Ammon's horn (tissue), 1 donor: ENCODE measurements at regions not wholly inside any gene's neighbourhood (a gene's known extent, or its start where the extent isn't known, plus 50 kb on each side); places are given as distances from the start of the nearest gene placed in this dataset.
A peak's percentile ranks its signal among the peaks of the same experiment; 100 is the strongest.
"Not testable (repeated sequence)": the region's sequence is repeated elsewhere in the genome, so short reads cannot be mapped to it uniquely, and the experiment has no call there.

Experiments used
- DNase-seq: peaks from one replicate; pipeline ENCODE4 v3.0.0-alpha.2; 2016; ENCODE audit warnings: low spot score

DNA sequence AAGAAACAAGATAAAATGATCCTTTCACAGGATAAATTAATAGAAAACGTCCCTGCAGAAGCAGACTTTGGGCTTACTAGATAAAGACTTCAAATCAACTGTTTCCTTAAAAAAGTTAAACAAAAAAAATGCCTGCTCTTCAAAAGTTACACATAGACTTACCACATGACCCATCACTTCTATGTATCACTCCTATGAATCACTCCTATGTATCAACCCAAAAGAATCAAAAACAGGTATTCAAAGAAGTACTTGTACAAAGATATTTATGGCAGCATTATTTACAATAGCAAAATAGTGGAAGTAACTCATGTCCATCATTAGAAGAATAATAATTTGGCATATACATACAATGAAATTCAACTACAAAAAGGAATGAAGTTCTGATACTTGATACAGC, 56.3 kb upstream of the PRDM9 start:
- no peak for DNase-seq

DNA sequence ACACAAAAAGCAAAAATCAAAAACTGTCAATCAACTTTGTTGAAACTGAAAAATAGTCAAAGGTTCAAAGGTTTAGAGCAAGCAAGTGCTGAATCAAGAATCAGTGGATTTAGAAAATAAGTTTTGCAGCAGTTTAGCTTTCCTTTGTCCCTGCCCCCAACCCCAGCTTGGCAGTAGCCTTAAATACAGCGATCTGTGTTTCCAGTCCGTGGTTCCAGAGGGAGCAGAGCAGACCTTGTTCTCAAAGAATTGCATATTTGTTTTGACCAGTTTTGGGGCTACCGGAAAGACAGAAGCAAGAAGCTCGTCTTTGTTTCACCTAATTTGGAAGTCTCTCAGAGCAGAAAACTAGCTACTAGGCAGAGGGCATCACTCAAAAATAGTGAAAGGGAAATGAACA, 57.2 kb upstream of the PRDM9 start:
- no peak for DNase-seq

DNA sequence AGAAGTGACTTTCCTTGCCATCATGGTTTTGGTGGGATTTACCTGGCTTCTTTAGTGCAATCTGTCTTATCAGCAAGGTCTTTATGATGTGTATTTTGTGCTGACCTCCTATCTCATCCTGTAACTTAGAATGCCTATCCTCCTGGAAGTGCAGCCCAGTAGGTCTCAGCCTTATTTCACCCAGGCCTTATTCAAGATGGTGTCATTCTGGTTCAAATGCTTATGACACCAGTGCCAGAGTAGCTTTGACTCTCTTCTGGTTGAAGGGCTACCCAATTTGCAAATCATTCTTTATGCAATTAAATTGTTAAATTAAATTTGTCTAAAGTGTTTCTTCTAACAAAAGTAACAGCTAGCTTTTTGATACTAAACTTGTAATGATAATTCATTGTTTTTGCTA, 58.8 kb upstream of the PRDM9 start:
- DNase-seq, result no peak

GRCh38 chr5:23446424-23446823, 61.0 kb upstream of the PRDM9 start:
- DNase-seq, result no peak

DNA sequence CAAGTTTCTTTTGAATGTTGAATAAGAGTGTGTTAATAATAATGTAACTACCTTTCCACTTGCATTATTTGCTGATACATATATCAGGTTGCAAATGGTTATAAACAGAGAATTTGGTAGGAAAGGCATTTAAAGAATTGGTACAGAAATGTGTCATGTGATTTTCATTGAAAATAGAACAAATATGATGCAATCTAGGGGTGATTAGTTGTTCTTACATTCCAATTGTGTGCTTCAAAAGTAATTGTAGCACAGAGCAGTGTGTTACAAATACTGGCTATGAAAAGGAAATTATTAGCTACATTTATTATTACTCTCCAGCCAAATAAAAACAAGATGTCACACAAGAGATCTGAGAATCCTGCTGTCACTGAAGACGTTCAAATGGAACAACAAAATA, 61.8 kb upstream of the PRDM9 start:
- no peak for DNase-seq

DNA sequence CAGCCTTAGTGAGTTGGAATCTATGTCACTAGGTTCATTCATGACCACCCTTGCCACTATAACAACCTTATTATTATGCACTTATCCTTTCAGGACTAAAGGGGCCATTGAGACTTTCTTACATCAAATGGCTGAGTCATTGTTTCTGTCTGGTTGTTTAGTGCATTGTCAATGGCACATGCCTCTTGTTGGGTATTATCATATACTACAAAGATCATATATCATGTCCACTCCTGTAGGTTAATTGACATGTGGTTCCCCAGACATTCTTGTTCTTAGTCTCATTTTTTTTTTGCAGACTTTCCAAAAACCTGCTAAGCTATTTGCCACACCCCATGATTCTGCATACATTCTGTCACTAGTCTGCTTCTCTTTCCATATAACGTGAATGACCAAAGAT, 66.7 kb upstream of the PRDM9 start:
- DNase-seq, result no peak

DNA sequence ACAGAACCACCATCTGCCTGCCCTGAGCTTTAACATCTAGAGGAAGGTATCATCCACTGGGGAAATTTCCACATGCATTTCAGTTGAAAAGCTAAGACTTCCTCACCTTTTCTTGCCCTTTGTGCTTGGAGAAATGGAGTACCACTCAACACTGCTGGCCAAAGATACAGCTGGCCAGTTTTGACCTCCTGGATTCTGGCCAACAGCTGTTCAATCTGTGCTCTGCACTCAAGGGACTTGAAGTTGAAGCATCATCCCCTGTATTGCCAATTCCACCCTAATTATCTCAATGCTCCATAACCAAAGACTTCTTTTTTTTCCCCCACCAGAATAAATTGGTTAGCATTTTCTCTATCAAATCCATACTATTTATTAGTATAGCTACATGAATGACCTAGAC, 70.4 kb upstream of the PRDM9 start:
- no peak for DNase-seq

DNA sequence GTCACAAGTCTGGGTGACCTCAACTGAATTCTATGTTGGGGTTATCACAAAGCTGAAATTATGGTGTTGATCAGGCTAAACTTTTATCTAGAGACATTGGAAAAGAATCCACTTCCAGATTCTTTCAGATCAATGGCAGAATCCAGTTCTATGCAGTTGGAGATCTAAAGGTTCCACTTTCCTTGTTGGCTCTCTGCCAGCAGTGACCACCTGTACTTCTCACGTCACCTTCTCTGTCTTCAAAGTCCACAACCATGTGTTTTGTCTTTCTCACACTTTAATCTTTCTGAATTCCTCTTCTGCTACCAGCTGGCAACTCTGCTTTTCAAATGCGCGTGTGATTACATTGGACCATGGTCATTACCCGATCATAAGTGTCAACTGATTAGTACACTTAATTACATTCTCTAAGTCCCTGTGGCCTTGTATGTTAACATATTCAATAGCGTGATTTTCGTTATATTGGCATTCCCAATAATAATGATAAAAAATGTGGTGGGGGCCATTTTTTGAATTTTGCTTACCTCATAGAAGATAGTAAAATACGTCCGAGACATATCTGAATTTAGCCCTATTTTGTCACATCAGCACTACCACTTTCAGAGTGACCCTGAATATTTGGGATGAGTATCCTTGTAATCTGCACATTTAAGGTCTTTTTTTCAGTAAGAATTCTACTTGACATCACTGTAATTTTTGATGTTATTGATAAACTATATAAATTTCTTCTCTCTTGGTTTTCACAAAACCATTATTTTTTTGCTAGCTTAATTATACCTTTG, 73.7 kb upstream of the PRDM9 start:
- DNase-seq, result no peak

GRCh38 chr5:23428705-23429104, 78.7 kb upstream of the PRDM9 start:
- DNase-seq, result no peak

DNA sequence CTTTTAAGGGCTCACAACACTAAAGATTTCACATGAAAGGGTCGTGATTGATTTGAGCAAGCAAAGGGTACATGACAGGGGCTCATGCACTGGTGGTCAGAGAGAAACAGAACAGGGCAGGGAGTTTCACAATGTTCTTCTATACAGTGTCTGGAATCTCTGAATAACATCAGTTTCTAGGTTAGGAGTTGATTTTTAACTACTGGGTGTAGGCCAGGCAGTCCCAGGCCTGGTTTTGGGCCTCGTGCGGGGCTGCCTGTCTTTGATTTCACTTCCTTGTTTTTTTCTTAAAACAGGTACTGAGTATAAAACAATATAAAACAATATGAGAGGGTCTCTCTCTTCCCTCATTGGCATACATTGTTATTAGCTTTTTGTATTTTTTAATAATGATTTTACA, 87.2 kb upstream of the PRDM9 start:
- DNase-seq, result not testable (repeated sequence)

GRCh38 chr5:23419115-23419514, 88.3 kb upstream of the PRDM9 start:
- DNase-seq, result no peak

GRCh38 chr5:23412515-23412914, 94.9 kb upstream of the PRDM9 start:
- DNase-seq, result no peak

DNA sequence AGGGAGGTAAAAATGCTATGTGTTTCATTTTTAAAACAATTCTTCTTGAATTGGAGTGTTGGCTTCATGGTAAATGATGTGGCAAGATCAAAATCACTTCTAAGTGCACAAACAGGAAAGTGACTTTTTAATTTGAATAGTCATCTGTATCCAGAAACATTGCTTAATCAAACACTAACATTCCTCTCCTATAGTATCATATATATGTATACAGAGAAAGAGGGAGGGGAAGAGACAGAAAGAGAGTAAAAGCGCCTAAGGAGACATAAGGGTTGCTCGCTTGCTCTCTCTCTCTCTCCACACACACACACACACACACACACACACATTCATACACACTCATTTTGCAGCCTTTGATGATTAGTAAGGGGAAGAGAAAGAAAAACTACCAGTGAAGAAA, 95.4 kb upstream of the PRDM9 start:
- no peak for DNase-seq

DNA sequence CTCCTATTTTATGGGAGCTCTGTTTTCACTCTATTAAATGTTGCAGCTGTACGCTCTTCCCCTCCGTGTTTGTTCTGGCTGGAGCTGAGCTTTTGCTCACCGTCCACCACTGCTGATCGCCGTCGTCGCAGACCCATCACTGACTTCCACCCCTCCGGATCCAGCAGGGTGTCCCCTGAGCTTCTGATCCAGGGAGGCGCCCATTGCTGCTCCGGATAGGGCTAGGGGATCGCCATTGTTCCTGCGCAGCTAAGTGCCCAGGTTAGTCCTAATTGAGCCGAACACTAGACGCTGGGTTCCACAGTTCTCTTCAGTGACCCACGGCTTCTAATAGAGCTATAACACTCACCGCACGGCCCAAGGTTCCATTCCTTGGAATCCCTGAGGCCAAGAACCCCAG, 96.2 kb upstream of the PRDM9 start:
- no peak for DNase-seq

DNA sequence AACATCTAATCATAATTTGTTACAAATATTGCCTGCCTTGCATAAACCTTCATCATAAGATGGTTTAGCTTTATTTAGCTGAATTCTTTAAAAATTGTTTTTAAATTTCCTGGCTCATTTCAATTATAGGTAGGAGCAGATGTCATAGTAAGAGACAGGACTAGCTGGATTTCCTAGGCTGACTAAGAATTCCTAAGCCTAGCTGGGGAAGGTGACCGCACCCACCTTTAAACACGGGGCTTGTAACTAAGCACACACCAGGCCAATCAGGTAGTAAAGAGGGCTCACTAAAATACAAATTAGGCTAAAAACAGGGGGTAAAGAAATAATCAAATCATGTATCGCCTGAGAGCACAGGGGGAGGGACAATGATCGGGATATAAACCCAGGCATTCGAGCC, 96.6 kb upstream of the PRDM9 start:
- DNase-seq, result not testable (repeated sequence)

GRCh38 chr5:23405316-23406068, 101.9 kb upstream of the PRDM9 start:
- DNase-seq, result no peak

- no peak for DNase-seq
Observed at GRCh38 chr5:23402585-23402984, 104.8 kb upstream of the PRDM9 start.

DNA sequence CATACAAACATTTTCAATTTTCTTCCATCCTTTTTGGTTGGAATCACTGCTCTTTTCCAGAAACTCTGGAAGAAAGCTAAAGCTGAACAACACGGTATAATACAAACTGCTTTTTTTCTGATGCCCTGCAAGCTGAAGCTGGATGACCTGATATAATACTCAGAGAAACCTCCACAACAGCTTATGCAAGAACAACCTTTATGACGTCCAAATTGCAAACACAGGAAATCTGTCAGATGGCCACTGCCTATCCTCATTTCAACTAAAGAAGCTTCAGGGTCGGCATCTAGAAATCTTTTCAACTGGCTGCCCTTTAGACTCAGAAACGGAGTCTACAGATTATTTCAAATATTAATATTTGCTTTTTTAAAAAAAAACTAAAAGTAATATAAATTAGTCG, 106.5 kb upstream of the PRDM9 start:
- no peak for DNase-seq

DNA sequence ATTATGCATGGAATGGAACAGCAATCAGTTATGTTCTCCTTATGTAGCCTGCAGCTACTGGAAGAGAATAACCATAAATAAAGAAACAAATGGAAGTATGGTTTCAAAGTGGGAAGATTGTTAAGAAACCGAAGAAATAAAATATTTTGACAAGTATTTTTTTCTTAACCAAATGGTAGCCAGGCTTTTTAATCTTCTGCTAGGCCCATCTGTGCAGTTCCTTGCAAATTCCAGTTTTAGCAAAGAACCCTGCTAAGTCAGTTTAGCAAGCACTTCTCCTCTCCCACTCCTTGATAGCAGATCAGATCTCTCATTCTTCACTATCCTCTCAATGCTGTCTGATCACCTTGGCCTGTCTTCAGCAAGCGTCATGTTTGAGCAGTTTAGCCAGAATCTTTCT, 111.1 kb upstream of the PRDM9 start:
- no peak for DNase-seq

- peak; percentile 24 for DNase-seq
Observed at GRCh38 chr5:23389291-23390101, 117.9 kb upstream of the PRDM9 start.

GRCh38 chr5:23385036-23385435, 122.4 kb upstream of the PRDM9 start:
- DNase-seq, result no peak

GRCh38 chr5:23372177-23372576, 135.2 kb upstream of the PRDM9 start:
- no peak for DNase-seq

DNA sequence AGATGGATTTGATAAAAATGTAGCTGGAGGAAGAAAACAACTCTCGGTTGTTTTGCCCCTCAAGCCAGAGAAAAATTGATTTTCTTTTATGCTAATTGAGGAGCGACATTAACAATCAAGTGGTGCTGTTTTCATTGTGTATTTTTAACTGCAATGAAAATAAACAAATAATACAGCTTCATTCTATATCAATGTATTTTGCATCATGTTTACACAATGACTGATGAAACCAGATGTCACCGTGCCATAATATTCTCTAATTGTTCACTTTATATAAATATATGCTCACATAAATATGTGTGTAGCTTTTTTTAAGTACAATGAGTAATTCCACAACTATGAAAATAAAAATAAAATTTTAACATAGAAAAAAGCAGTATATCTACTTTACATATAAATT, 139.0 kb upstream of the PRDM9 start:
- DNase-seq, result no peak
